ENCODE measurements at regions not wholly inside any gene's neighbourhood (a gene's known extent, or its start where the extent isn't known, plus 50 kb on each side); places are given as distances from the start of the nearest gene placed in this dataset.
A peak's percentile ranks its signal among the peaks of the same experiment; 100 is the strongest.

DNA sequence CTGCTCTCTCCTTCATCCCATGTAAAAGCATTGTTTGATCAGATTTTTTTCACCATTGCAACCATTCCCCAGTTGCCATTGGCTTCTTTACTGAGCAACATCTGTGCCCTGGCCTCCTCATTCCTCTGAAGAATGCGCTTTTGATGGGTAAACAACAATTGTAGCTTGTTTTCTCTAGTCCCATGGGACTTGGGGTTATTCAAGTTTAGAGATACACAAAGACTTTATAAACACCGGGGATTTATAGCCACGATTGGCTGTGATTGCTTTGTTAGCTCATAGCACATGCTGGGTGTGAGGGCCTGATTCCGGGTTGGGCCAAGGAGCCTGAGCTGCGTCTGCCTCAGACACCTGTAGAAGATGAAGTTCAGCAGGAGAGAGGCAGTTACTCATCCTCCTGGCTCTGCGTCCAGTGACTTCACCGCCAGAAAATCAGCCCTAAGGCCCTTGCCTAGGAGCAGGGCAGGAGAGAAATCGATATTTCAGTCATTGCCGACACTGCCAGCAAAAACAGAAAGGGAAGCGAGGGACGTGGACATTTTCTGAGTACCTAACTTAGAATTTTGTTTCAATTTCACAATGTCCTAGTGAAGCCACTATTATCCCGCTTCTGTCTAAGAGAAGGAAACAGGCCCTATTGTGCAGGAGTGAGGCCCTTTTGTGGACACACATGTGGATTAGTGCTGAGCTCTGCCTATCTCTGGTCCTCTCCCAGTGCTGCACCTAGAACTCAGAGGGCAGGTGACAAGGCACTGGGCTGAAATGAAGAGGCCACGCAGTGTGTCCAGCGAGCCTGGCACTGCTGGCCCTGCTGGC, 159.8 kb upstream of the USP24 start:
- DNase-seq (ENCODE audit: low spot score): peak; percentile 32

GRCh38 chr1:55374216-55374615, 159.1 kb upstream of the USP24 start:
- no peak for DNase-seq (ENCODE audit: low spot score)

DNA sequence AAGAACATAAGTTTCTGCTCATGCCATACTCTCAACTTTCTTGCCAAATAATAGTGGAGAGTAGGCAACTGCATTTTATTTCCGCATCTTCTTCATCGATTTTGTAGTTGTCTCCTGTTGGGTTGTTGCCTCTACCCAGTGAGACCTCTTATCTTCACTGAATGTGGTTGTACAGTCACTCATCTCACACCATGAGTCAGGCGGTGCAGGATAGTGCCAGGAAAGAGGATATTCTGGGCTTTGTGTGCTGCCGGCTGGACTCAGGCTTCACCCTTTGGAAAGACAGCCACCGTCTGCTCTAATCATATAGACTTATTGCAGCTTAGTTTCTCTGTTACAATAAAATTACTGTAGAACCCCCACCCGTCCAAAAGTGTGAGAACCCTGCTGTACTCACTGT, 154.3 kb upstream of the USP24 start:
- DNase-seq (ENCODE audit: low spot score): peak; percentile 73

GRCh38 chr1:55368698-55369097, 153.5 kb upstream of the USP24 start:
- no peak for DNase-seq (ENCODE audit: low spot score)

GRCh38 chr1:55367273-55367672, 152.1 kb upstream of the USP24 start:
- DNase-seq (ENCODE audit: low spot score): no peak

- peak; percentile 14 for DNase-seq (ENCODE audit: low spot score)
Measured at GRCh38 chr1:55364216-55364615, 149.1 kb upstream of the USP24 start.

GRCh38 chr1:55363268-55363667, 148.1 kb upstream of the USP24 start:
- DNase-seq (ENCODE audit: low spot score): no peak

GRCh38 chr1:55362558-55362957, 147.4 kb upstream of the USP24 start:
- DNase-seq (ENCODE audit: low spot score): peak; percentile 73

GRCh38 chr1:55359611-55360010, 144.4 kb upstream of the USP24 start:
- DNase-seq (ENCODE audit: low spot score): no peak

- no peak for DNase-seq (ENCODE audit: low spot score)
Measured at GRCh38 chr1:55358581-55358980, 143.4 kb upstream of the USP24 start.

GRCh38 chr1:55355549-55355948, 140.4 kb upstream of the USP24 start:
- DNase-seq (ENCODE audit: low spot score): no peak

DNA sequence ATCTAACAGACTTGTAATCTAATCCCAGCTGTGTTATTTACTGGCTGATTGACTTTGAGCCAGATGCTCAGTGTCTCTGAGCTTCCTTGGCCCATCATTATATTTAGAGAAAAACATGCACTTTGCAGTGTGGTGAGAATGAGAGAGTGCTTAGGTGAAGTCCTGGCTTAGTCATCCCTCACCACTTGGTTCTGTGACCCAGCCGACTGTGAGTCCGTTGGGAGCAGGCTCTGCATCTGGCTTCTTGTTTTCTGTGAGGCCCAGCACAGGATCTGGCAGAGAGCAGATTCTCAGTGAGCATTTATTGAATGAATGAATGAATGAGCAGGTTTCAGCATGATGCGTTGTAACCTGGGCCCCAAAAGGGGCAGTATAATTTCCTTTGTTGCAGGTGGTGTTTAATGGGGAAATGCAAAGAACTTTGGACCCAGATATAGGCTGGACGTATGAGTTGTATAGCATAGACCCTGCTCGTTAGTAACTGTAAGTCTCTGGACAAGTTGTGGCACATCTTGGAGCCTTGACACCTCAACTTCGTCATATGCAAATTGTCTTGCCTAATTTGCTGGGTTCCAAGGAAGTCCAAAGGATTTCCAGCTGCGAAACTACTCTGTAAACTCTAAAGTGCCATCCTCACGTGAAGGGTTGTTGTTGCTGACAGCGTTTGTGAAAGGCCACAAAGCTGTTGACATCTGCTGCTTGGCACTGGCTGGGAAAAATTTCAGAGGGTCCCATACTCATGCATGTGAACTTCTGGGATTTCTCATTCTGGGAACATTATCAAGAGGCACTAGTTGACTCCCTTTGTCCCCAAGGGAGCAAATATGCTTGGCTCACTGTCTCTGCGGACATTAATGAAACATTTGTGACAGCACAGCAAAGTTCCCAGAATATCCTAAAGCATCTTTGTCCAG, 138.8 kb upstream of the USP24 start:
- peak; percentile 37 for DNase-seq (ENCODE audit: low spot score)

DNA sequence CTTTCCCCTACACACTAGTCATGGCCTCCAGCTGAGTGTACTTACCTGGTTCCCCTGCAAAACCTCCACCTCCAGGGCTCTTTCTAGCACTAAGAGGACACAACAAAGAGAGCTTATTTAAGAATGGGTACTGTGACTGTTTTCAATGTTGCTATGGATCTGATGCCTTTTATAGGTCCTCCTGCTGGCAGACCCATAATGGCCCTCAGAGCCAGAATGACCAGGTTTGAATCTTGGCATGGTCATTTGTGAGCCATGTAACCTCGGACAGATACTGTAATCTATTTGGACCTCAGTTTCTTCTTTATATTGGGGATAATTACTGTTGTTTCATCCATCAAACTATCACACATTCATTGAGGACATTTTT, 137.6 kb upstream of the USP24 start:
- no peak for DNase-seq (ENCODE audit: low spot score)

- no peak for DNase-seq (ENCODE audit: low spot score)
Measured at GRCh38 chr1:55352080-55352810, 137.1 kb upstream of the USP24 start.

- DNase-seq (ENCODE audit: low spot score): no peak
Measured at GRCh38 chr1:55348356-55348755, 133.2 kb upstream of the USP24 start.

DNA sequence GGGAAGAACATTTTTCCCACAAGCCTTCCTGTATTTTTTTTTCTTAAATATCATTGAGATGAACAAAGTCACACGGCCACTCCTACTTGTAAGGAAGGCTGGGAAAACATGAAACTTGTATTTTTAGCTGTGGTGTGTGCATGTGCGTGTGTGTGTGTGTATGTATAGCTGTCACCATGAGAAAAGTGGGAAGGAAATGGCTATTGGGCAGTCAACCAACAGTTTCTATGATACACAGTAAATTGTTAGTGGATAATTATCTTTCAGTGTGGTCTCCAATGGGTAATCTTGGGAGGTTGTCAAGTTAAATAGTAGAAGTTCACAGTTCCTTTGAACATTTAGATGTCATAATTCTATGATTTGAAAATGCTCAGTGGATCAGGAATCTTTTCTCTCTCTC, 132.7 kb upstream of the USP24 start:
- DNase-seq (ENCODE audit: low spot score): no peak

DNA sequence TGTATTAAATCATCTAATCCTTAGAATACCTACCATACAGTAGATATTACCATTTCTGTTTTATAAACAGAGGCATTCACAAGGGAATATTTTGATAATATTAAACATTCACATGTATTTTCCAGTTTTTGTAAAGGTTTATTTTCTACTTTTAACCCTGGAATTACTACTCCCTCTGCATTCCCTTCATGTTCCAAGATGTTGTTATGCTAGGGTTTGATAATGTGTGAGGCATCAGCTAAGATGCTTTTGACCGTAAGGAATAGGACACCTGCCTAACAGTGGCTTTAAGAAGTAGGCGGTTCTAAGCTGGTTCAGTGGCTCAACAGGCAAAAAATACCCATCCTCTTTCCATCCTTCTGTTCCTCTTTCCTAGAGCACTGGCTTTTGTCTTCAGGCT, 131.9 kb upstream of the USP24 start:
- DNase-seq (ENCODE audit: low spot score): no peak

DNA sequence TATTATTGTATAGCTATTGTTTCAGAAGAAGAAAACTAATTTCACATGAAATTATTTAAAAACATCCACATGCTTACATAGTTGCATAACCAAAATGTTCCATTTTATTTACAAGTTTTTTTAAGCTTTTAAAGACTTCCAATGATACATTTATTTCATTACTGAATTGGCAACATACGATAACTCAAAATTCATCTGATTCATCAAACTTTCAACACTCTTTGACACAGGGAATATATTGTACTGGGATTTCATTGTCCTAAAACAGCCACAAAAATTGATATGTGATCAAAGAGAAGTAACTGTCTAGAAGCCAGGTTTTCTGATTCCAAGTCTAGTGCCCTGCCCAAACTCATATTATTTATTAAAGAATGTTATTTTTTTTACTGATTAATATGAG, 131.4 kb upstream of the USP24 start:
- DNase-seq (ENCODE audit: low spot score): no peak

DNA sequence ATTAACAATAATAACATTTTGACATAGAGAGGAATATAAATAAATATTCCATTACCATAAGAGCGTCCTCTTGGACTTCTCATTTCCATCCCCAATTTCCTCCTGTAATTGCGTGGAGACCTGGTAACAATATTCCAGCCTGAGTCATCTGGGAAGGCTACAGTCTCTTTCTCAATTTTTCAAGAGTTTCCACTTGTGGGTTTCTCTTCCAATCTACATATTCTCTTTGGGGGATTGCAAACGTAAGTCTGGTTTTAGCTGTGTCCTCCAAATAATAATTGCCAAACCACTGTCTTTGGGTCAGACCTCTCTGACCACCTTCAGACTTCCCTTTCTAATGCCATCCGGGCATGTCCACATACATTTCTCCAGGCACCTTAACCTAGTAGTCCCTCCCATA, 124.5 kb upstream of the USP24 start:
- no peak for DNase-seq (ENCODE audit: low spot score)

GRCh38 chr1:55338448-55338820, 123.3 kb upstream of the USP24 start:
- no peak for DNase-seq (ENCODE audit: low spot score)

GRCh38 chr1:55337801-55338447, 122.8 kb upstream of the USP24 start:
- peak; percentile 51 for DNase-seq (ENCODE audit: low spot score)

GRCh38 chr1:55334797-55335196, 119.6 kb upstream of the USP24 start:
- no peak for DNase-seq (ENCODE audit: low spot score)

All from AG08395 (cell line).